Neuronal stem cell (in vitro differentiated cells): ENCODE measurements at regions not wholly inside any gene's neighbourhood (a gene's known extent, or its start where the extent isn't known, plus 50 kb on each side); places are given as distances from the start of the nearest gene placed in this dataset.
A peak's percentile ranks its signal among the peaks of the same experiment; 100 is the strongest.

Source experiments
- DNase-seq: peaks from one replicate; pipeline ENCODE4 v3.0.0-alpha.2; 2013; ENCODE audit warnings: low spot score
- H2AFZ ChIP-seq: one replicate; pipeline ENCODE4 v1.6.1; 2013; ENCODE audit warnings: mild to moderate bottlenecking, low read length, inconsistent platforms
- H2AK5ac ChIP-seq: 2 replicates; pipeline ENCODE4 v1.6.1; 2013; ENCODE audit warnings: low read depth, mild to moderate bottlenecking, inconsistent platforms, low read length, moderate library complexity, mixed read lengths
- H2BK120ac ChIP-seq: 2 replicates; pipeline ENCODE4 v1.6.1; 2013; ENCODE audit warnings: low read depth, mild to moderate bottlenecking, inconsistent platforms, low read length, moderate library complexity, mixed read lengths
- H2BK12ac ChIP-seq: one replicate; pipeline ENCODE4 v1.6.1; 2013; ENCODE audit warnings: low read length, inconsistent platforms
- H2BK15ac ChIP-seq: 2 replicates; pipeline ENCODE4 v1.6.1; 2013; ENCODE audit warnings: mild to moderate bottlenecking, low read length, inconsistent platforms, mixed read lengths
- H2BK5ac ChIP-seq: one replicate; pipeline ENCODE4 v1.6.1; 2013; ENCODE audit warnings: inconsistent platforms, mild to moderate bottlenecking, low read length, moderate library complexity
- H3K14ac ChIP-seq: one replicate; pipeline ENCODE4 v1.6.1; 2013; ENCODE audit warnings: low read length, inconsistent platforms
- H3K18ac ChIP-seq: 2 replicates; pipeline ENCODE4 v1.6.1; 2013; ENCODE audit warnings: low read length, inconsistent platforms
- H3K23ac ChIP-seq: 2 replicates; pipeline ENCODE4 v1.6.1; 2013; ENCODE audit warnings: low read depth, mild to moderate bottlenecking, mixed read lengths, low read length, inconsistent platforms; ENCODE audit not compliant: poor library complexity
- H3K27ac ChIP-seq: replicated peaks from 3 replicates; pipeline ENCODE4 v1.5.1; 2013; ENCODE audit warnings: low read length, inconsistent platforms
- H3K27me3 ChIP-seq, 3 experiments: 2 replicates each; pipeline ENCODE4 v1.6.1; 2013; ENCODE audit warnings: low read length in 3 of 3, mild to moderate bottlenecking in 2 of 3, inconsistent platforms in 1 of 3, low read depth in 1 of 3, mixed read lengths in 1 of 3, moderate library complexity in 1 of 3; ENCODE audit not compliant: control insufficient read depth in 3 of 3, insufficient read depth in 3 of 3
- H3K36me3 ChIP-seq, 2 donors: replicated peaks in 1 of 2; 2 replicates each; pipeline ENCODE4 v1.6.1; 2013; ENCODE audit warnings: low read length in 2 of 2; ENCODE audit not compliant: control insufficient read depth in 2 of 2, insufficient read depth in 2 of 2
- H3K4ac ChIP-seq: 2 replicates; pipeline ENCODE4 v1.6.1; 2013; ENCODE audit warnings: inconsistent platforms, mild to moderate bottlenecking, low read length, moderate library complexity
- H3K4me1 ChIP-seq, 2 donors: 1 replicate in 1 of 2; 2 replicates in 1 of 2; pipeline ENCODE4 v1.6.1; 2013; ENCODE audit warnings: low read length in 2 of 2, low read depth in 1 of 2; ENCODE audit not compliant: control insufficient read depth in 2 of 2, insufficient read depth in 1 of 2
- H3K4me2 ChIP-seq: one replicate; pipeline ENCODE4 v1.6.1; 2013; ENCODE audit warnings: mild to moderate bottlenecking, low read length, inconsistent platforms; ENCODE audit not compliant: insufficient read depth, poor library complexity, severe bottlenecking
- H3K4me3 ChIP-seq, 2 donors: 2 replicates each; pipeline ENCODE4 v1.5.1; 2013; ENCODE audit warnings: low read length in 2 of 2, mild to moderate bottlenecking in 2 of 2, inconsistent platforms in 1 of 2, moderate library complexity in 1 of 2
- H3K79me1 ChIP-seq: one replicate; pipeline ENCODE4 v1.6.1; 2013; ENCODE audit warnings: low read depth, mild to moderate bottlenecking, inconsistent platforms, low read length, moderate library complexity
- H3K9ac ChIP-seq: one replicate; pipeline ENCODE4 v1.6.1; 2013; ENCODE audit warnings: mild to moderate bottlenecking, low read depth, low read length, inconsistent platforms; ENCODE audit not compliant: poor library complexity
- H3K9me3 ChIP-seq, 2 donors: replicated peaks in 1 of 2; 2 replicates each; pipeline versions ENCODE3 to v1.6.1; 2013; ENCODE audit warnings: low read length in 2 of 2, mild to moderate bottlenecking in 2 of 2, inconsistent platforms in 1 of 2, low read depth in 1 of 2, mixed read lengths in 1 of 2, moderate library complexity in 1 of 2; ENCODE audit not compliant: control insufficient read depth in 2 of 2, insufficient read depth in 1 of 2
- H4K8ac ChIP-seq: one replicate; pipeline ENCODE4 v1.6.1; 2013; ENCODE audit warnings: low read depth, mild to moderate bottlenecking, inconsistent platforms, low read length, moderate library complexity
- H4K91ac ChIP-seq: one replicate; pipeline ENCODE4 v1.6.1; 2013; ENCODE audit warnings: low read length, low read depth, mild to moderate bottlenecking, inconsistent platforms; ENCODE audit not compliant: poor library complexity
- WGBS, 2 donors: extraction: QIAGEN DNeasy Blood & Tissue Kit; methylation state at CpG; one replicate each; pipeline ENCODE4 v1.1.7; 2013; ENCODE audit warnings: missing lambda C conversion rate in 2 of 2, mixed read lengths in 1 of 2; ENCODE audit not compliant: insufficient read length in 2 of 2, insufficient replicate concordance in 1 of 2; ENCODE audit errors: extremely low coverage in 2 of 2; 5-methylcytosine and 5-hydroxymethylcytosine counted together

GRCh38 chr9:135303865-135304499 lies 175.6 kb upstream of the PPP1R26 start:
- Histone ChIP-seq H3K36me3 (no peaks in the 10 kb centered on the region), H3K4me2 (no peak overlapping the region), H3K79me1 (no peaks in the 10 kb centered on the region), H3K4me3 (peak overlapping the region in 1 of 2 donors; percentile 40), H2BK5ac (no peak overlapping the region), H3K4ac (no peak overlapping the region), H3K18ac (no peak overlapping the region), H3K9me3 (no peaks in the 10 kb centered on the region), H2AFZ (no peak overlapping the region), H3K27ac (no peak overlapping the region), H2BK15ac (no peak overlapping the region), H3K27me3 (peaks cover 0 to 50% (median 0%) of the 10 kb centered on the region in 3 experiments), H4K8ac (no peak overlapping the region), H2BK120ac (no peak overlapping the region), H3K14ac (no peak overlapping the region), H2AK5ac (no peak overlapping the region), H3K9ac (no peak overlapping the region), H3K4me1 (no peaks in the 10 kb centered on the region), H3K23ac (no peak overlapping the region), H2BK12ac (no peak overlapping the region), H4K91ac (no peak overlapping the region)
- no peak for DNase-seq

- H3K36me3 ChIP-seq, result no peaks in the 10 kb centered on the region
- H2BK12ac ChIP-seq, result no peak overlapping the region
- H3K9me3 ChIP-seq, result no peaks in the 10 kb centered on the region
- H3K27me3 ChIP-seq, result peaks cover 0 to 47% (median 0%) of the 10 kb centered on the region in 3 experiments
- H3K4ac ChIP-seq, result no peak overlapping the region
- H3K4me1 ChIP-seq, result no peaks in the 10 kb centered on the region
- no peak overlapping the region for H4K91ac ChIP-seq
- no peak overlapping the region for H3K4me3 ChIP-seq
- H3K4me2 ChIP-seq, result no peak overlapping the region
- H3K18ac ChIP-seq, result no peak overlapping the region
- H2BK120ac ChIP-seq, result no peak overlapping the region
- H2AK5ac ChIP-seq, result no peak overlapping the region
- no peak for DNase-seq
- H3K14ac ChIP-seq, result no peak overlapping the region
- H3K9ac ChIP-seq, result no peak overlapping the region
- H3K23ac ChIP-seq, result no peak overlapping the region
- no peak overlapping the region for H2BK5ac ChIP-seq
- no peak overlapping the region for H4K8ac ChIP-seq
- no CpG with 5 or more reads among the region's 3 CpGs for WGBS, 2 donors
- no peaks in the 10 kb centered on the region for H3K79me1 ChIP-seq
- no peak overlapping the region for H2AFZ ChIP-seq
- no peak overlapping the region for H3K27ac ChIP-seq
- H2BK15ac ChIP-seq, result no peak overlapping the region
Observed at GRCh38 chr9:135304886-135305285, 174.7 kb upstream of the PPP1R26 start.

DNA sequence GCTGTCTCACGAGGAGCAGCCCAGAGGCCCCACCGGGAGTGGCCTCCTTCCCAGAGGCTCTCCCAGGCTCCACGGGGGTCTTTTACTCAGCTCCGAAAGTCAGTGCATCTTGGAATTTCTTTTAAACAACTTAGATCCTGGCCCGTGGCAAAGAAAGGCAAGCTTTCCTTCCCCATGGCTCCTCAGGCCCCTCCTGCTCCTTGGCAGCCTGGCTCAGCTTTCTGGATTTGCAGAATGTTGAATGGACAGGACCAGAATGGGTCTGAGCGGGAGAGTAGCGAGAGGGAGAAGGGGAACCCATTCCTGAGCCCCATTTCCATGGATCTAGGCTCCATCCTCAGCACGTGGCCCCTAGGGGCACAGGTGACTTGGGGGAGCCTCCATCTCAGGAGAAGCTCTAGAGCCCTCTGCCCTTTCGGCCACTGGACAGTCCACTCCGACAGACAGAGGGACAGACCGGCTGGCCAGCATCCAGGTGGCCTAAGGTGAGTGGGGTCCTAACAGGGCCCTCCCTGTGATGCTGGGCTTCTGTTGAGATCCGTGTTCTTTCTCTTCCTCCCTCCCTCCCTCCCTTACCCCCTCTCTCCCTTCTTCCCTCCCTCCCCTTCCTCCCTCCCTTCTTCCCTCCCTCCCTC lies 173.9 kb upstream of the PPP1R26 start:
- Histone ChIP-seq H3K27ac (no peak overlapping the region), H3K79me1 (no peaks in the 10 kb centered on the region)
- no CpG with 5 or more reads among the region's 12 CpGs for WGBS, 2 donors

DNA sequence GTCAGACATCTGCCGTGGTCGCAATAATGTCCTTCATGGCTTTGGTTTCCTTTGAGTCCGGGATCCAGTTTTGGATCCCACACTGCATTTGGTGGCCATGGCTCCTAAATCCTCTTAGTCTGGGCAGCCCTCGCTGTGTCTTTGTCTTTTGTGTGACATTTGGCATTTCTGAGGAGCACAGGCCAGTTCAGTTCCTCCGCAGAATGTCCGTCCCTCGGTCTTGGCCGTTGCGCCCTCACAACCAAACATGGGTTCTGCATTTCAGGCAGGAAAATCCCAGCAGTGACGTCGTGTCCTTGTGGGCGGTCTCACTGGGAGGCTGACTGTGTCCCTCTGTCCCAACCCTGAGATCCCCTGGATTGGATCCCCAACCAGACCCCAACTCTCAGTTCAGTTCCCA lies 172.9 kb upstream of the PPP1R26 start:
- no CpG with 5 or more reads among the region's 12 CpGs for WGBS, 2 donors
- no peak overlapping the region for H2BK12ac ChIP-seq
- no peak overlapping the region for H3K4ac ChIP-seq
- no peak overlapping the region for H3K4me2 ChIP-seq
- H2AK5ac ChIP-seq, result no peak overlapping the region
- no peak overlapping the region for H4K91ac ChIP-seq
- no peak overlapping the region for H2BK5ac ChIP-seq
- no peak overlapping the region for H3K23ac ChIP-seq
- H2BK15ac ChIP-seq, result peak overlapping the region; percentile 6
- peaks cover 0 to 32% (median 0%) of the 10 kb centered on the region in 3 experiments for H3K27me3 ChIP-seq
- no peaks in the 10 kb centered on the region for H3K9me3 ChIP-seq
- no peak overlapping the region for H3K9ac ChIP-seq
- peak overlapping the region; percentile 33 for H3K18ac ChIP-seq
- H2BK120ac ChIP-seq, result no peak overlapping the region
- H2AFZ ChIP-seq, result no peak overlapping the region
- H3K14ac ChIP-seq, result no peak overlapping the region
- no peak overlapping the region for H3K4me3 ChIP-seq
- H3K27ac ChIP-seq, result no peak overlapping the region
- no peaks in the 10 kb centered on the region for H3K4me1 ChIP-seq
- no peaks in the 10 kb centered on the region for H3K36me3 ChIP-seq
- no peak for DNase-seq
- H3K79me1 ChIP-seq, result no peaks in the 10 kb centered on the region
- H4K8ac ChIP-seq, result no peak overlapping the region

More for the DNA sequence above, 173.9 kb upstream of the PPP1R26 start:
- Histone ChIP-seq H3K4me2 (no peak overlapping the region), H3K14ac (no peak overlapping the region), H2BK15ac (no peak overlapping the region), H2AFZ (no peak overlapping the region), H3K27me3 (peaks cover 0 to 41% (median 0%) of the 10 kb centered on the region in 3 experiments), H2BK120ac (no peak overlapping the region), H3K18ac (no peak overlapping the region), H2AK5ac (no peak overlapping the region), H2BK12ac (no peak overlapping the region), H3K9ac (no peak overlapping the region), H3K4me3 (peak overlapping the region in 1 of 2 donors; percentile 40), H3K4me1 (no peaks in the 10 kb centered on the region), H4K8ac (no peak overlapping the region), H3K36me3 (no peaks in the 10 kb centered on the region), H3K4ac (no peak overlapping the region), H2BK5ac (no peak overlapping the region), H3K9me3 (no peaks in the 10 kb centered on the region), H3K23ac (no peak overlapping the region), H4K91ac (no peak overlapping the region)
- DNase-seq, result no peak
